Astrocyte of the spinal cord (primary cell): ENCODE measurements at regions not wholly inside any gene's neighbourhood (a gene's known extent, or its start where the extent isn't known, plus 50 kb on each side); places are given as distances from the start of the nearest gene placed in this dataset.

ENCODE experiments used
- DNase-seq: peaks from one replicate; pipeline ENCODE4 v3.0.0; 2011; ENCODE audit warnings: low read depth, low spot score
- H3K4me3 ChIP-seq: 2 replicates; pipeline ENCODE4 v1.5.1; 2011; ENCODE audit warnings: low read depth, mild to moderate bottlenecking, low read length, moderate library complexity
- CTCF ChIP-seq: IDR thresholded peaks from 2 replicates; pipeline ENCODE4 v1.5.1; 2012; ENCODE audit warnings: low read depth, mild to moderate bottlenecking, low read length, inconsistent platforms
- in situ Hi-C: cut with HindIII; loops from 2 replicates; pipeline ENCODE4 v1.10.0; 2017; ENCODE audit warnings: low sequenced_read_pairs

GRCh38 chr6:16827627-16828026 lies 66.4 kb upstream of the ATXN1 start:
- TF ChIP-seq CTCF: no peak
- in situ Hi-C loops: no loop called here
- DNase-seq: no peak
- no peak overlapping the region for H3K4me3 ChIP-seq

- in situ Hi-C loops: no loop called here
Observed at GRCh38 chr6:16825784-16826183, 64.5 kb upstream of the ATXN1 start.

GRCh38 chr6:16824845-16825685 lies 63.8 kb upstream of the ATXN1 start:
- in situ Hi-C loops: no loop called here
- no peak for DNase-seq
- no peak for TF ChIP-seq CTCF
- no peak overlapping the region for H3K4me3 ChIP-seq

More at GRCh38 chr6:16825784-16826183, 64.5 kb upstream of the ATXN1 start:
- no peak overlapping the region for H3K4me3 ChIP-seq
- no peak for DNase-seq
- TF ChIP-seq CTCF: no peak

GRCh38 chr6:16823718-16824352 lies 62.6 kb upstream of the ATXN1 start:
- in situ Hi-C loops: no loop called here
- no peak overlapping the region for H3K4me3 ChIP-seq
- DNase-seq: no peak
- TF ChIP-seq CTCF: no peak

GRCh38 chr6:16822975-16823717 lies 61.9 kb upstream of the ATXN1 start:
- no peak for DNase-seq
- no peak overlapping the region for H3K4me3 ChIP-seq
- in situ Hi-C loops: no loop called here
- no peak for TF ChIP-seq CTCF

GRCh38 chr6:16822529-16822928 lies 61.3 kb upstream of the ATXN1 start:
- in situ Hi-C loops: no loop called here
- DNase-seq: no peak
- H3K4me3 ChIP-seq: no peak overlapping the region
- no peak for TF ChIP-seq CTCF
